T-cell (primary cell): ENCODE measurements at regions not wholly inside any gene's neighbourhood (a gene's known extent, or its start where the extent isn't known, plus 50 kb on each side); places are given as distances from the start of the nearest gene placed in this dataset.

Experiments used
- ATAC-seq, 4 experiments: fragments of 200-7000 bp in 3 of 4; fragments of 150-1000 bp in 1 of 4; cut with Tn5 transposase; replicated peaks in 1 of 4; 1 replicate in 3 of 4; 2 replicates in 1 of 4; pipeline ENCODE4 v1.10.0; 2021; ENCODE audit warnings: moderate library complexity in 3 of 4, mild to moderate bottlenecking in 2 of 4, moderate number of reproducible peaks in 1 of 4
- CTCF ChIA-PET, 2 donors: fragments of 300-600 bp; sonication (Branson Sonifier 250); formaldehyde crosslinking; loops; one replicate each; lab custom pipeline; 2022; ENCODE audit warnings: antibody characterized with exemption in 2 of 2; lab: Charles Lee
- POLR2A ChIA-PET, 2 donors: fragments of 300-600 bp; sonication (Branson Sonifier 250); formaldehyde crosslinking; loops; one replicate each; lab custom pipeline; 2022; ENCODE audit warnings: antibody characterized with exemption in 2 of 2; lab: Charles Lee
- DNase-seq, 35 experiments: peaks; one replicate each; pipeline versions ENCODE4 v3.0.0 to v3.0.0-alpha.2; 2013 to 2023
- H3K27ac ChIP-seq: one replicate; pipeline ENCODE4 v1.5.1; 2013; ENCODE audit warnings: low read length
- H3K27me3 ChIP-seq, 2 experiments: replicated peaks in 1 of 2; 1 replicate in 1 of 2; 2 replicates in 1 of 2; pipeline versions ENCODE4 v1.6.1 to v1.7.0; 2013; ENCODE audit warnings: low read length in 1 of 2, mixed read lengths in 1 of 2; ENCODE audit not compliant: control insufficient read depth in 2 of 2, insufficient read depth in 2 of 2; ENCODE audit errors: extremely low read depth in 1 of 2
- H3K36me3 ChIP-seq, 2 donors: 1 replicate in 1 of 2; 2 replicates in 1 of 2; pipeline versions ENCODE4 v1.6.1 to v1.7.0; 2013; ENCODE audit warnings: low read length in 1 of 2; ENCODE audit not compliant: control insufficient read depth in 2 of 2, insufficient read depth in 1 of 2; ENCODE audit errors: extremely low read depth in 1 of 2
- H3K4me1 ChIP-seq, 2 experiments: 1 replicate in 1 of 2; 2 replicates in 1 of 2; pipeline versions ENCODE4 v1.6.1 to v1.7.0; 2013; ENCODE audit warnings: low read length in 2 of 2, mixed read lengths in 1 of 2; ENCODE audit not compliant: insufficient read depth in 2 of 2, control insufficient read depth in 1 of 2; ENCODE audit errors: extremely low read depth in 1 of 2
- H3K4me3 ChIP-seq, 2 donors: 1 replicate in 1 of 2; 2 replicates in 1 of 2; pipeline versions ENCODE4 v1.5.1 to v1.7.0; 2013; ENCODE audit warnings: mild to moderate bottlenecking in 2 of 2, low read length in 1 of 2, moderate library complexity in 1 of 2; ENCODE audit not compliant: control insufficient read depth in 1 of 2; ENCODE audit errors: extremely low read depth in 1 of 2
- H3K9me3 ChIP-seq: 2 replicates; pipeline ENCODE4 v1.7.0; 2013
- H3K27ac Mint-ChIP-seq, 2 donors: one replicate each; pipeline ENCODE4 v1.8.0; 2020 to 2021; ENCODE audit warnings: mild to moderate bottlenecking in 2 of 2, mixed read lengths in 2 of 2
- H3K27me3 Mint-ChIP-seq, 2 donors: one replicate each; pipeline ENCODE4 v1.8.0; 2021 to 2022; ENCODE audit warnings: mixed read lengths in 2 of 2
- H3K36me3 Mint-ChIP-seq: one replicate; pipeline ENCODE4 v1.8.0; 2021; ENCODE audit warnings: mixed read lengths
- H3K4me1 Mint-ChIP-seq, 3 donors: one replicate each; pipeline ENCODE4 v1.8.0; 2020 to 2022; ENCODE audit warnings: mixed read lengths in 3 of 3, mild to moderate bottlenecking in 1 of 3
- H3K4me3 Mint-ChIP-seq, 3 donors: one replicate each; pipeline ENCODE4 v1.8.0; 2020 to 2022; ENCODE audit warnings: mild to moderate bottlenecking in 3 of 3, mixed read lengths in 3 of 3, moderate library complexity in 3 of 3
- H3K9me3 Mint-ChIP-seq, 3 donors: one replicate each; pipeline ENCODE4 v1.8.0; 2020 to 2022; ENCODE audit warnings: mixed read lengths in 3 of 3
- WGBS: methylation state at CpG from one replicate; pipeline ENCODE4 v1.1.5; 2013; ENCODE audit warnings: missing lambda C conversion rate; ENCODE audit not compliant: insufficient coverage; 5-methylcytosine and 5-hydroxymethylcytosine counted together

DNA sequence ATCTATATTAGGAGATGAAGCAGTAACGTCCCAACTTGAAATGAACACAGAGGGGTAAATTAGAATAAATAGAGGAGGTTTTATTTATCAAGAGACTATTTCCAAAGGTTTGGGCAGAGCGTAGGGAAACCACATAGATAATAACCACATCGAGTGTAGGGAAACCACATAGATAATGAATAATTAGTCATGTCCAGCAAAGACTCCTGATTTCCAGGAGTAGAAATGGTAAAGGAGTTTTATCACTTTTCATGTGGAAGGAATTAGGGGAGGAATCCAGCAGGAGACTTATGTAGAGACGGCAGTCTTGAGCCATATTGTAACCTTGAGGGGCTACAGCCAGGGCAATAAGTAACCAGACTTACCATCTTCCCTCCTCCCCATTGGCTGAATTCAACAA lies 136.3 kb upstream of the CSNK1A1L start:
- POLR2A ChIA-PET: interaction anchor here in 1 of 2 donors (0.6 kb wide), 1 partner anchor 128 kb away, joined by 7 read pairs; no protein-coding TSS in a partner anchor
- no peak for ATAC-seq
- no peaks in the 10 kb centered on the region for H3K36me3 ChIP-seq
- Mint-ChIP-seq H3K27ac (no peak overlapping the region), H3K4me1 (no peaks in the 10 kb centered on the region), H3K27me3 (no peaks in the 10 kb centered on the region), H3K9me3 (peaks cover 7 to 10% (median 7%) of the 10 kb centered on the region in 3 donors), H3K4me3 (no peak overlapping the region), H3K36me3 (no peaks in the 10 kb centered on the region)
- no peak overlapping the region for H3K4me3 ChIP-seq
- WGBS: 20% methylated on average over 1 of the region's 4 CpGs
- CTCF ChIA-PET: no interaction called here
- no peak for DNase-seq
- no peaks in the 10 kb centered on the region for H3K4me1 ChIP-seq
- H3K27me3 ChIP-seq: no peaks in the 10 kb centered on the region
- no peak overlapping the region for H3K27ac ChIP-seq
- no peaks in the 10 kb centered on the region for H3K9me3 ChIP-seq

DNA sequence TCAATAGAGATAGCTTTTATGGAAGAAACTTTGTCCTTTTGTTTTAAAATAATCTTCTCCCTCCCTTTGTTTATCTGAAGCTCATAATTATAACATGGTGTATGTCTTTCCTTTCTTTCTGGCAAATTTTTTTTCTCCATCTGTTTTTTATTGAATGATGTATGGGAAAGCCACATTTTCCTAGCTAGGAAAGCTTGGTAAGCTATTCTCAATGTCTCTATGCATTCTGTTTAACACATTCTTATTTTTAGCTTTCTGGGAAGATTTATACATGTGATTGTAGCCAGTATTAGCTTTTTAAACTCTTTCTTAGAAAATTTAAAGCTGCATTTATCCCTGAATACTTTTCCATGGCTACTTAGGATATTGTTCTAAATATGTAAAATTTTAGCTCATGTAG lies 124.9 kb upstream of the CSNK1A1L start:
- Histone ChIP-seq H3K27me3 (no peaks in the 10 kb centered on the region), H3K4me1 (no peaks in the 10 kb centered on the region), H3K4me3 (no peak overlapping the region), H3K27ac (no peak overlapping the region), H3K36me3 (no peaks in the 10 kb centered on the region), H3K9me3 (peaks cover 5% of the 10 kb centered on the region)
- DNase-seq: no peak
- ChIA-PET POLR2A (interaction anchor here in 1 of 2 donors (0.6 kb wide), 1 partner anchor 15 kb away, joined by 5 read pairs; no protein-coding TSS in a partner anchor), CTCF (no interaction called here)
- Mint-ChIP-seq H3K4me3 (no peak overlapping the region), H3K27me3 (peaks cover 0 to 2% of the 10 kb centered on the region in 2 donors), H3K27ac (no peak overlapping the region), H3K36me3 (no peaks in the 10 kb centered on the region), H3K9me3 (peaks cover 17 to 20% (median 18%) of the 10 kb centered on the region in 3 donors), H3K4me1 (no peaks in the 10 kb centered on the region)
- ATAC-seq: no peak

DNA sequence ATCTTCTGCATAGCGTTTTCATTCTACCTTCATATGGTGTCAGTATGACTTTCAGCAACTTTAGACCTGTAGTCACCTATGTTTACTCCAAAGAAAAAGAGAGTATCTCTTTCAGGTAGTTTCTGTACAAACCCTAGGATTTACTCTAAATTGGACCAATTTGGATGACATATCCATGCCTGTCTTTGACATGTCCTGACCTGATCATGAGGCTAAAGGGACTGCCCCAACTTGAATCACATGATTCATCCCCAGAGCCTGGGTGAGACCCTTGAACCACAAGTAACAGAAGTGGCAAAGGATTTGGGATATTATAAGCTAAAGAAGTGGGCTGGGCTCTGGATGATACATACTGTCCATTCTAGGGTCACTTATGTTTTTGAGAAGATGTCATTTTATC lies 124.5 kb upstream of the CSNK1A1L start:
- ATAC-seq (no peak), DNase-seq (no peak)
- 0% methylated on average over 1 of the region's 1 CpG for WGBS
- CTCF ChIA-PET: no interaction called here
- Histone ChIP-seq H3K9me3 (peaks cover 6% of the 10 kb centered on the region), H3K4me3 (no peak overlapping the region), H3K36me3 (no peaks in the 10 kb centered on the region), H3K27ac (no peak overlapping the region), H3K4me1 (no peaks in the 10 kb centered on the region), H3K27me3 (no peaks in the 10 kb centered on the region)
- Mint-ChIP-seq H3K9me3 (peaks cover 17 to 20% (median 19%) of the 10 kb centered on the region in 3 donors), H3K4me3 (no peak overlapping the region), H3K27me3 (peaks cover 0 to 2% of the 10 kb centered on the region in 2 donors), H3K36me3 (no peaks in the 10 kb centered on the region), H3K27ac (no peak overlapping the region), H3K4me1 (no peaks in the 10 kb centered on the region)
- POLR2A ChIA-PET: interaction anchor here in 1 of 2 donors (0.5 kb wide), 1 partner anchor 11 kb away, joined by 3 read pairs; no protein-coding TSS in a partner anchor

DNA sequence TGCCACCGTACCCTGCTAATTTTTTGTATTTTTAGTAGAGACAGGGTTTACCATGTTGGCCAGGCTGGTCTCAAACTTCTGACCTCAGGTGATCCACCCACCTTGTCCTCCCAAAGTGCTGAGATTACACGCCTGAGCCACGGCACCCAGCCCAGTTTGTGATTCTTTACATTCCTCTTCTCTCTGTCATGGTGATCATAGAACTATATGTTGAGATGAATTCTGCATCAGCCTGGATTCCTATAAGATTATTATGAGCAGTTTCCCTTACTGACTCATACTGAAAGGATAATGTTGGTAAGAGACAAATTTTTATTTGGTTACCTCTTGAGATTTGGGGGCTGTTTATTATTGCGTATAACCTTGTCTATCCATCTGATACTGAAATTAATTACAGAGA lies 121.5 kb upstream of the CSNK1A1L start:
- Mint-ChIP-seq H3K4me3 (no peak overlapping the region), H3K9me3 (peaks cover 26 to 29% (median 28%) of the 10 kb centered on the region in 3 donors), H3K4me1 (no peaks in the 10 kb centered on the region), H3K27ac (no peak overlapping the region), H3K27me3 (peaks cover 0 to 2% of the 10 kb centered on the region in 2 donors), H3K36me3 (no peaks in the 10 kb centered on the region)
- WGBS: no CpG with 5 or more reads among the region's 4 CpGs
- H3K27me3 ChIP-seq: no peaks in the 10 kb centered on the region
- ChIA-PET CTCF (no interaction called here), POLR2A (interaction anchor here in 1 of 2 donors (0.6 kb wide), 1 partner anchor 105 kb away, joined by 4 read pairs; no protein-coding TSS in a partner anchor)
- peaks cover 6% of the 10 kb centered on the region for H3K9me3 ChIP-seq
- H3K27ac ChIP-seq: no peak overlapping the region
- H3K36me3 ChIP-seq: no peaks in the 10 kb centered on the region
- H3K4me1 ChIP-seq: no peaks in the 10 kb centered on the region
- no peak overlapping the region for H3K4me3 ChIP-seq
- DNase-seq: no peak
- no peak for ATAC-seq

DNA sequence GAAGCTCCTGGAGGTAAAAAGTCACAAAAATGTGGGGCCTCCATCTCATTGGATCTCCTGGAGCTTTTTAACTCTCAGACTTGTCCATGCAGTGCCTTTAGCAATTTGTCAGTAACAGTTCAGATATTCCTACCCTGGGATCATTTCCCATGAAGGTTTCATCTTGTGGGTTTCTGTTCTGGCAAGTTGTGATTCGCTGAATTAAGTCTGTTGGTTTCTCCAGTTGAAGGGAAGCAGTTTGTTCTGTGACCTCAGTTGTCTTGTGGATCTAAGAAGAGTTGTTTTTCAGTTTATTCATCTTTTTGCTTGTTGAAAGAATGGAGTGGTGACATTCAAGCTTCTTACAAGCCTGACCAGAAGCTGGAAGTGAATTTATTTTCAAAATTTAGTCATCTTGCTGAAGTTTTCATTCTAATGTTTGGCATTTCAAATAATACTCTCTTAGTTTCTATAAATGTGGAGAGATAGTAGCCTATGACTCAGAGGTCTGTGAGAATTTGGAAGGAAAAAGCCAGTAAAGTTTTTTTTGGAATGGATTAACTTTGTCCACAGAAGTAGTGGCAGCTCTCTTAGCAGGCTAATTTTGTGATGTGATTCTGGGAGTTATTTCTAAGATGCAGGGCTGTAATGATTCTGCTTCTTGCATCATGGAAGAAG lies 120.1 kb upstream of the CSNK1A1L start:
- H3K4me1 Mint-ChIP-seq: no peaks in the 10 kb centered on the region
- H3K4me3 Mint-ChIP-seq: no peak overlapping the region
- DNase-seq (no peak), ATAC-seq (no peak)
- peaks cover 26 to 29% (median 28%) of the 10 kb centered on the region in 3 donors for H3K9me3 Mint-ChIP-seq
- Histone ChIP-seq H3K27ac (no peak overlapping the region), H3K4me3 (no peak overlapping the region), H3K36me3 (no peaks in the 10 kb centered on the region), H3K27me3 (no peaks in the 10 kb centered on the region), H3K4me1 (no peaks in the 10 kb centered on the region), H3K9me3 (peaks cover 3% of the 10 kb centered on the region)
- H3K27me3 Mint-ChIP-seq: no peaks in the 10 kb centered on the region
- ChIA-PET CTCF (no interaction called here), POLR2A (no interaction called here)
- whole genome bisulfite sequencing: 86% methylated on average over 1 of the region's 1 CpG
- H3K27ac Mint-ChIP-seq: no peak overlapping the region
- H3K36me3 Mint-ChIP-seq: no peaks in the 10 kb centered on the region

DNA sequence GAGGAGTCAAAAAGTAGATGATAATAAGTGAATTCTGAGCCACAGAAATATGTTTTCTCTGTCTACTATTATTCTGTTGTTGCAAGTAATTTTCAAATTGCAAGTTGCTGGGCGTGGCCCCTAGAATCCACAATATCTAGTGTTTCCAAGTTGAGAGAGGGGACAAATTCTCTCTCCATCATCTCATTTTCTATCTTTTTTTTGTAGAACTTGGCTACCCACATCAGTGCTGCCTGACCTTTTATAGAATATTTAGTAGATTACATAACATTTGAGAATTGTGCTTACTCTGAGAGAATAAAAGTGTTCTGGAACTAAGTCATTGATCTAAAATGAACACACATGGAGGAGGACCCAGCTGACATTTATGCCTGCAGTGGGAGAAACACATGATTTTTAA lies 110.9 kb upstream of the CSNK1A1L start:
- Mint-ChIP-seq H3K4me1 (no peaks in the 10 kb centered on the region), H3K9me3 (peaks cover 0 to 5% (median 0%) of the 10 kb centered on the region in 3 donors), H3K4me3 (no peak overlapping the region), H3K36me3 (no peaks in the 10 kb centered on the region), H3K27ac (no peak overlapping the region), H3K27me3 (no peaks in the 10 kb centered on the region)
- H3K9me3 ChIP-seq: no peaks in the 10 kb centered on the region
- DNase-seq (no peak), ATAC-seq (no peak)
- no peak overlapping the region for H3K4me3 ChIP-seq
- ChIA-PET CTCF (no interaction called here), POLR2A (no interaction called here)
- H3K27ac ChIP-seq: no peak overlapping the region
- H3K36me3 ChIP-seq: no peaks in the 10 kb centered on the region
- no CpG with 5 or more reads among the region's 1 CpG for WGBS
- no peaks in the 10 kb centered on the region for H3K4me1 ChIP-seq
- no peaks in the 10 kb centered on the region for H3K27me3 ChIP-seq
